CD14-positive monocyte (primary cell): ENCODE measurements at regions not wholly inside any gene's neighbourhood (a gene's known extent, or its start where the extent isn't known, plus 50 kb on each side); places are given as distances from the start of the nearest gene placed in this dataset.

Experiments used
- DNase-seq, 3 donors: peaks; one replicate each; pipeline ENCODE4 v3.0.0-alpha.2; 2011 to 2022
- H2AFZ ChIP-seq: 2 replicates; pipeline ENCODE4 v1.6.0; 2012; ENCODE audit warnings: mild to moderate bottlenecking, low read depth, low read length, inconsistent platforms; ENCODE audit not compliant: insufficient read depth, poor library complexity, severe bottlenecking
- H3K27ac ChIP-seq, 2 donors: 1 replicate in 1 of 2; 2 replicates in 1 of 2; pipeline ENCODE4 v1.5.1; 2012 to 2013; ENCODE audit warnings: low read length in 2 of 2, control low read depth in 1 of 2, inconsistent platforms in 1 of 2, low read depth in 1 of 2, mild to moderate bottlenecking in 1 of 2
- H3K27me3 ChIP-seq, 2 donors: one replicate each; pipeline versions ENCODE4 v1.6.0 to v1.6.1; 2011 to 2013; ENCODE audit warnings: low read length in 2 of 2; ENCODE audit not compliant: control insufficient read depth in 2 of 2, insufficient read depth in 2 of 2
- H3K36me3 ChIP-seq, 2 donors: replicated peaks in 1 of 2; 1 replicate in 1 of 2; 2 replicates in 1 of 2; pipeline versions ENCODE4 v1.5.1 to v1.6.1; 2012 to 2013; ENCODE audit warnings: low read length in 2 of 2, control low read depth in 1 of 2, inconsistent platforms in 1 of 2, mild to moderate bottlenecking in 1 of 2; ENCODE audit not compliant: insufficient read depth in 2 of 2, control insufficient read depth in 1 of 2
- H3K4me1 ChIP-seq, 2 donors: 1 replicate in 1 of 2; 2 replicates in 1 of 2; pipeline versions ENCODE4 v1.5.1 to v1.6.1; 2012 to 2013; ENCODE audit warnings: low read length in 2 of 2, control low read depth in 1 of 2, inconsistent platforms in 1 of 2, mild to moderate bottlenecking in 1 of 2, moderate library complexity in 1 of 2; ENCODE audit not compliant: insufficient read depth in 2 of 2, control insufficient read depth in 1 of 2
- H3K4me2 ChIP-seq: replicated peaks from 2 replicates; pipeline ENCODE3; 2012; ENCODE audit warnings: low read length, moderate library complexity, mild to moderate bottlenecking; ENCODE audit not compliant: poor library complexity, severe bottlenecking; ENCODE audit errors: extremely low read depth
- H3K4me3 ChIP-seq, 3 experiments: fragments of 200-600 bp in 1 of 3; sonication (generic) in 1 of 3; replicated peaks in 1 of 3; 1 replicate in 2 of 3; 2 replicates in 1 of 3; pipeline ENCODE4 v1.5.1; 2011 to 2013; ENCODE audit warnings: low read length in 3 of 3, mild to moderate bottlenecking in 3 of 3, control low read depth in 2 of 3, low read depth in 2 of 3, inconsistent platforms in 1 of 3, moderate library complexity in 1 of 3
- H3K79me2 ChIP-seq: 2 replicates; pipeline ENCODE4 v1.6.0; 2012; ENCODE audit warnings: mild to moderate bottlenecking, control low read depth, inconsistent platforms, low read length, moderate library complexity; ENCODE audit not compliant: insufficient read depth
- H3K9ac ChIP-seq: 2 replicates; pipeline ENCODE4 v1.6.0; 2017; ENCODE audit warnings: low read length, mild to moderate bottlenecking; ENCODE audit not compliant: insufficient read depth, poor library complexity, severe bottlenecking
- H3K9me3 ChIP-seq, 2 donors: replicated peaks in 1 of 2; 1 replicate in 1 of 2; 2 replicates in 1 of 2; pipeline versions ENCODE4 v1.5.1 to v1.6.1; 2012 to 2013; ENCODE audit warnings: low read length in 2 of 2, control low read depth in 1 of 2; ENCODE audit not compliant: control insufficient read depth in 1 of 2, insufficient read depth in 1 of 2
- H4K20me1 ChIP-seq: 2 replicates; pipeline ENCODE4 v1.6.0; 2012; ENCODE audit warnings: mild to moderate bottlenecking, low read length, control low read depth, moderate library complexity; ENCODE audit not compliant: insufficient read depth
- H3K27ac Mint-ChIP-seq, 7 donors: one replicate each; pipeline ENCODE4 v1.8.0; 2020; ENCODE audit warnings: mild to moderate bottlenecking in 7 of 7, mixed read lengths in 7 of 7, moderate library complexity in 6 of 7, inconsistent platforms in 2 of 7
- H3K27me3 Mint-ChIP-seq, 3 donors: one replicate each; pipeline ENCODE4 v1.8.0; 2021 to 2022; ENCODE audit warnings: low read depth in 3 of 3, mild to moderate bottlenecking in 3 of 3, mixed read lengths in 3 of 3, moderate library complexity in 3 of 3, inconsistent platforms in 1 of 3
- H3K36me3 Mint-ChIP-seq, 2 donors: one replicate each; pipeline ENCODE4 v1.8.0; 2020; ENCODE audit warnings: mixed read lengths in 2 of 2, inconsistent platforms in 1 of 2, mild to moderate bottlenecking in 1 of 2
- H3K4me1 Mint-ChIP-seq: one replicate; pipeline ENCODE4 v1.8.0; 2020; ENCODE audit warnings: mild to moderate bottlenecking, mixed read lengths
- H3K4me3 Mint-ChIP-seq, 2 donors: one replicate each; pipeline ENCODE4 v1.8.0; 2020; ENCODE audit warnings: mild to moderate bottlenecking in 2 of 2, mixed read lengths in 2 of 2, moderate library complexity in 1 of 2
- H3K9me3 Mint-ChIP-seq, 7 donors: one replicate each; pipeline ENCODE4 v1.8.0; 2020 to 2022; ENCODE audit warnings: mixed read lengths in 7 of 7, mild to moderate bottlenecking in 6 of 7, moderate library complexity in 6 of 7, inconsistent platforms in 2 of 7
- WGBS: methylation state at CpG from one replicate; pipeline ENCODE4 v1.1.5; 2013; ENCODE audit warnings: missing lambda C conversion rate; ENCODE audit not compliant: insufficient coverage; 5-methylcytosine and 5-hydroxymethylcytosine counted together
- intact Hi-C, 2 donors: fragments of 100-400 bp; cut with micrococcal nuclease; formaldehyde crosslinking; loops; one replicate each; pipeline versions ENCODE4 v1.15.0 to v1.15.1; 2023
- TF ChIP-seq, protein P1 (sequence below): fragments of 200-600 bp; IDR thresholded peaks from one replicate; pipeline ENCODE4 v1.8.0; 2022; ENCODE audit warnings: antibody characterized with exemption, mild to moderate bottlenecking

GRCh38 chr2:15756011-15756550 lies 164.4 kb downstream of the DDX1 start:
- no peaks in the 10 kb centered on the region for H3K36me3 ChIP-seq
- Mint-ChIP-seq H3K4me3 (no peak overlapping the region), H3K9me3 (peaks cover 8 to 14% (median 11%) of the 10 kb centered on the region in 7 donors), H3K27me3 (peaks cover 0 to 2% (median 1%) of the 10 kb centered on the region in 3 donors), H3K36me3 (no peaks in the 10 kb centered on the region), H3K4me1 (no peaks in the 10 kb centered on the region), H3K27ac (no peak overlapping the region)
- no peak overlapping the region for H3K4me2 ChIP-seq
- H3K9me3 ChIP-seq: peaks cover 0 to 14% of the 10 kb centered on the region in 2 donors
- no peak overlapping the region for H3K27ac ChIP-seq
- WGBS: 100% methylated on average over 1 of the region's 2 CpGs
- DNase-seq: no peak
- intact Hi-C loops: no loop called here
- no peak overlapping the region for H3K9ac ChIP-seq
- no peaks in the 10 kb centered on the region for H3K27me3 ChIP-seq
- H4K20me1 ChIP-seq: no peaks in the 10 kb centered on the region
- no peaks in the 10 kb centered on the region for H3K4me1 ChIP-seq
- H2AFZ ChIP-seq: no peak overlapping the region
- no peaks in the 10 kb centered on the region for H3K79me2 ChIP-seq
- TF ChIP-seq, protein P1, sequence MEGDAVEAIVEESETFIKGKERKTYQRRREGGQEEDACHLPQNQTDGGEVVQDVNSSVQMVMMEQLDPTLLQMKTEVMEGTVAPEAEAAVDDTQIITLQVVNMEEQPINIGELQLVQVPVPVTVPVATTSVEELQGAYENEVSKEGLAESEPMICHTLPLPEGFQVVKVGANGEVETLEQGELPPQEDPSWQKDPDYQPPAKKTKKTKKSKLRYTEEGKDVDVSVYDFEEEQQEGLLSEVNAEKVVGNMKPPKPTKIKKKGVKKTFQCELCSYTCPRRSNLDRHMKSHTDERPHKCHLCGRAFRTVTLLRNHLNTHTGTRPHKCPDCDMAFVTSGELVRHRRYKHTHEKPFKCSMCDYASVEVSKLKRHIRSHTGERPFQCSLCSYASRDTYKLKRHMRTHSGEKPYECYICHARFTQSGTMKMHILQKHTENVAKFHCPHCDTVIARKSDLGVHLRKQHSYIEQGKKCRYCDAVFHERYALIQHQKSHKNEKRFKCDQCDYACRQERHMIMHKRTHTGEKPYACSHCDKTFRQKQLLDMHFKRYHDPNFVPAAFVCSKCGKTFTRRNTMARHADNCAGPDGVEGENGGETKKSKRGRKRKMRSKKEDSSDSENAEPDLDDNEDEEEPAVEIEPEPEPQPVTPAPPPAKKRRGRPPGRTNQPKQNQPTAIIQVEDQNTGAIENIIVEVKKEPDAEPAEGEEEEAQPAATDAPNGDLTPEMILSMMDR: no peak
- H3K4me3 ChIP-seq: no peak overlapping the region

DNA sequence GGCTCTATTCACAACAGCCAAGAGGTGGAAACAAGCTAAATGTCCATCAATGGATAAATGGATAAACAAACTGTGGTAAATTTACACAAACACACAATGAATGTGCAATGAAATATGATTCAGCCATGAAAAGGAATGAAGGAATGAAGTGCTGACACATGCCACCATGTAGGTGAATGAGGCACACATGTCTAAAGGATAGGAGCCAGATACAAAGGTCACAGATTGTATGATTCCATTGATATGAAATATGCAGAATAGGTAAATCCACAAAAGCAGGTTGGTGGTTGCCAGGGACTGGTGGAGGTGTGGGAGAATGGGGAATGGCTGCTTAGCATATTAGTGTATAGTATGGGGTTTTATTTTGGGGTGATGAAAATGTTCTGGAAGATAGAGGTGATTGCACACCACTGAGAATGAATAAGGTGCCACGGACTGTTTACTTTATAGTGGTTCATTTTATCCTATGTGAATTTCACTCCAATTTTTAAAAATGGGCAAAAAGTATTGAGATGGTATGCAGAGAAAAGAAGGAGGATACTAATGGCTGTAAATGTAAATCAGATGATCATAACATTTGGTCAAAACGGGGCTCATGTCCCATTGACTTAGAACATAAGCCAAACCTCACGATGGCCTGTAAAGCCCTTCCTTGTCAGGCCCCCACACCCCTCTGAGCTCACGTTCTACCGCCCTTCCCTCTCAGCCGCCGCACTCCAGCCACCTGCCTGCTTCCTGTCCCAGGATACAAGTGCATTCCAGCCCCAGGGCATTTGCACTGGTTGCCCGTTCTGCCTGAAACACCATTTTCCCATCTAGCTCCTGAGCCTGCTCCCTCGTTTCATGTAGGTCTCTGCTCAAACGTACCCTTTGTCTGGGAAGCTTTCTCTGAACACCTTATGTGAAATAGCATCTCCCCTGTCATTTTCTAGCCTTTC lies 165.5 kb downstream of the DDX1 start:
- no peaks in the 10 kb centered on the region for H3K36me3 Mint-ChIP-seq
- Histone ChIP-seq H4K20me1 (no peaks in the 10 kb centered on the region), H3K36me3 (no peaks in the 10 kb centered on the region), H3K4me2 (no peak overlapping the region), H3K4me3 (no peak overlapping the region), H3K79me2 (no peaks in the 10 kb centered on the region), H3K4me1 (no peaks in the 10 kb centered on the region), H2AFZ (no peak overlapping the region), H3K27ac (no peak overlapping the region), H3K27me3 (no peaks in the 10 kb centered on the region), H3K9ac (no peak overlapping the region), H3K9me3 (peaks cover 0 to 14% of the 10 kb centered on the region in 2 donors)
- intact Hi-C loops: no loop called here
- DNase-seq: no peak
- 92% methylated on average over 8 of the region's 10 CpGs for WGBS
- peaks cover 0 to 2% (median 1%) of the 10 kb centered on the region in 3 donors for H3K27me3 Mint-ChIP-seq
- no peak overlapping the region for H3K4me3 Mint-ChIP-seq
- TF ChIP-seq, protein P1: no peak
- no peaks in the 10 kb centered on the region for H3K4me1 Mint-ChIP-seq
- peak overlapping the region in 1 of 7 donors; percentile 31 for H3K27ac Mint-ChIP-seq
- H3K9me3 Mint-ChIP-seq: peaks cover 9 to 14% (median 11%) of the 10 kb centered on the region in 7 donors
